ENCODE measurements at regions not wholly inside any gene's neighbourhood (a gene's known extent, or its start where the extent isn't known, plus 50 kb on each side); places are given as distances from the start of the nearest gene placed in this dataset.

GRCh38 chr2:185607945-185608344, 130.7 kb upstream of the FSIP2 start:
- TF ChIP-seq POLR2AphosphoS5 (IDR thresholded peaks at IDR 0.05) (no peak), CTCF (IDR thresholded peaks at IDR 0.05) (no peak)
